GM03348 (cell line): ENCODE measurements at regions not wholly inside any gene's neighbourhood (a gene's known extent, or its start where the extent isn't known, plus 50 kb on each side); places are given as distances from the start of the nearest gene placed in this dataset.

Experiments
- DNase-seq: peaks from one replicate; pipeline ENCODE4 v3.0.0; 2012; ENCODE audit warnings: low spot score

DNA sequence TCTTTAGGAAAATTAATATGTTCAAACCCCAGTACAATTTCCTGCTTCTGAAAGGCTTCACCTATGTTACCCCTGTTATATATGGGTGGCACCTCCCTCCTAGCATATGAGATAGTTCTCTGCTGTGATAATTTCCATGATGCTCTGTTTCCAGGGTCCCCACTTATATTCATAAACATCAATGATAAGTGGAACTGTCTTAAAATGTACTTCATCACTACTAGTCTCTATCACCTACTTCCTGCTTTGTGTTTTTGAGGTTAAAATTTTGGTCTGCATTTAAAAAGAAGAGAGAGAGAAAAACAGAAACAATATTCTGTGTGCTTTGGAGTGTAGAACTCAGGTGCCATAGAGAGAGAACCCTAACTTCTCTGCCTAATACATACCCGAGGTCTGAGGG lies 234.7 kb downstream of the HTR1A start:
- no peak for DNase-seq

DNA sequence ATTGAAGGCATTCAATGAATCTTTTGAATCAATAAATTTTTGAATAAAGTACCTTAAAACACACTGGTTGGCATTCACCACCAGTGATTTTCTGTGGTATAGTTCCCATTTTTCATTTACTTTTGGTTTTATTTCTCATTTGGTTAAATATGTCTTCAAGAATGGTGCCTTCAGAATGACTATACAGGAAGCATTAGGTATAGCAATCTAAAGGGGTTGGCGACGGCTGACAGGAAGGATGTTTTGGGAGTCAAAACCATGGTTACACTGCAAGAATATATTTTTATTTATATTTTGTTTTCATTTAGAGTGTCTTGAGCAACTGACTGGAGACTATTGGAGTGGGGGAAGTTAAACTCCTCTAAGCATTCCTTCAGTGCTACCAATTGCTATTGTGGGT lies 235.7 kb downstream of the HTR1A start:
- no peak for DNase-seq

GRCh38 chr5:63719147-63719546 lies 243.1 kb downstream of the HTR1A start:
- DNase-seq = no peak

DNA sequence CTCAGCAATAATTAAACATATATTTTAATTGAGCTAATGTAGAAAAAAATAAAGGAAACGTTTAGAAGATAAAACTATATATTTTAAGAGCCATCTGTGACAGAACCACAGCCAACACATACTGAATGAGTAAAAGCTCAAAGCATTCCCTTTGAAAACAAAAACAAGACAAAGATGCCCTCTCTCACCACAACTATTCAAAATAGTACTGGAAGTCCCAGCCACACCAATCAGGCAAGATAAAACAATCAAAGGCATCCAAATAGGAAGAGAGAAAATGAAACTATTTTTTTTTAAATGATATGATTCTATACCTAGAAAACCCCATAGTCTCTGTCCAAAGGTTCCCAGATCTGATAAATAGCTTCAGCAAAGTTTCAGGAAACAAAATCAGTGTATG lies 262.0 kb downstream of the HTR1A start:
- no peak for DNase-seq

- no peak for DNase-seq
These were observed 264.4 kb downstream of the HTR1A start for GRCh38 chr5:63697811-63698210.

DNA sequence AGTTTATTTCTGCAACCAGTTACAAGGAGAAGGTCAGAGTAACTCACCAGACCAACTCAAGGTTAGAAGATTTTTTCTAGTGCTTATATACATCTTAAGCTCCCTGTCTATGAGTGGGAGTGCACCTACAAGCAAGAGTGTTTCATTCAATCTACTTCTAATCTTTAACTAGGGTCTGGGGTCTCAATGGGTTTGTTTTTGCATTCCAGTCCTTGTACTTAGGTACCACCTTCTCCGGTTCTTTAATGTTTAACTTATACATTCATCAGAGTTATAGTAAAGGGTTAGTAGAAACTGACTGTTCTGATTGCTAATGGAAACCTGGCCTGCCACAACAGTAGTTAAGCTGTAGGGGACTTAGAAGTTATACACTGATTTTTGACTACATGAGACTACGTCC lies 271.7 kb downstream of the HTR1A start:
- DNase-seq = no peak

GRCh38 chr5:63687854-63688516 lies 274.3 kb downstream of the HTR1A start:
- DNase-seq = no peak

DNA sequence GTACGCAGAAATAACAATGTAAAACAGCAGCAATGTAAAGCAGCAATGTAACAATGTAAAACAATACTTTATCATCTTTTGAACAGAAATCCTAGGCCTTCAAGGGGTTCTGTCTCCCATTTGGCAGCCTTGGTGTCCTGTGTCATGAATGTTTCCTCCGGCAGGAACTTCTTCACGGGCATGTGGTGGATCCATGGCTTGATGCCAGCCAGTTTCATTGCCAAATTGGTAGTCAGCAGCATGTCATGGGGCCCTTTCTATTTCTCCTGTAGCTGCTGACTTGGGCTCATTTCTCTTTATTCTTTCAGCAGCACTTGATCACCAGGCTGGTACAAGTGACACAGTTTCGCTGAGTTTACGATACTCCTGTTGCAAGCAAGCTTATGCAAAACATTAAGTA lies 275.3 kb downstream of the HTR1A start:
- DNase-seq = no peak

- no peak for DNase-seq
These were observed 276.1 kb downstream of the HTR1A start for GRCh38 chr5:63686181-63686580.

DNA sequence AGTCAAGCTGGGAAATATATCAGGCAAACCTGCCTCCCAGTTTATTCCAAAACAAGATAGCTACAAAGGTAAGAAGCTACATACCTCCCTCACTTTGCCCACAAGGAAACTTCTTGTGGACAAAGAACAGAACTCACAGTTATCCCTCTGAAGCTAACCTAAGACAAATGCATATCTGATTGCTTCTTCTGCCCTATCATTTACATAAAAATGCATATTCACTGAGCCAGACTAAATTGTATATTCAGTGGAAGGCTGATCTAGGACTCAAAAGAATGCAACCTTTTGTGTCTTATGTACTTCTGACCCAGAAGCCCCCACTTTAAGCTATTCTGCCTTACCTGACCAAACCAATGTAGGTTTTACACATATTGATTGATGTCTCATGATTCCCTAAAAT lies 276.8 kb downstream of the HTR1A start:
- no peak for DNase-seq

DNA sequence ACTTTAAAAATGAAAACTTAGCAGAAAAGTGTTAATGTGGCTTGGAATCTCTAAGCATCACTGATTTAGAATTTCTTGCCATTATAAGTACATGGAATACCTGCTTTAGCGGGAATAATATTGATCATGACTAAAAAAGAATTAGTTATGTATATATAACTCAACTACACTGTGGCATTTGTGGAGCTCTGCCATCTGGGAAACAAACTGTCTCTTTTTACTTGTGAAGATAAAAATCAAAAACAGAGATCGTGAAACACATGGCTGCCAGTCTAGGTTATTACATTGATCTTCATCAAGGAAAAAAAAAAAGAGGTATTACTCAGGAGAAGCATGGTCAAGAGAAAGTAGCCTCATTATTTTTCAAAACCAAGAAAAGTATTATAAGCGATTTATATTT lies 287.4 kb downstream of the HTR1A start:
- DNase-seq = no peak

GRCh38 chr5:63655043-63655442 lies 307.2 kb downstream of the HTR1A start:
- DNase-seq = no peak

DNA sequence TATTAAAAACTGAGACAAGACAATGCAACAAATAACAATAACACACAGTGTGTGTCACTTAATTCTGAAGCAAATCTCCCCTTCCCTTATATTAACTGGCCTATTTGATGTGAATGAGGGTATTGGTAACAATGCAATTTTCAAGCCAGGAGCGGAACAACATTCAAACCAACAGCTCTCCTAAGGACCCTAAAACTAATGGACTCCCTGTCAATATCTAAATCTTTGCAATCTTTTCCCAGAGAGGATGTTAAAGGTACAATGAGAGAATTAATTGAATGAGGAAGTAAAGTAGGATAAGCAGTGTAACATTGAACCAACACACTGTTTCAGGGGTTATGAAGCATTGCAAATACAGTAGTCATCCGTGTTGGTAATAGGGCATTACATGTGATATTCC lies 311.7 kb downstream of the HTR1A start:
- DNase-seq = no peak

DNA sequence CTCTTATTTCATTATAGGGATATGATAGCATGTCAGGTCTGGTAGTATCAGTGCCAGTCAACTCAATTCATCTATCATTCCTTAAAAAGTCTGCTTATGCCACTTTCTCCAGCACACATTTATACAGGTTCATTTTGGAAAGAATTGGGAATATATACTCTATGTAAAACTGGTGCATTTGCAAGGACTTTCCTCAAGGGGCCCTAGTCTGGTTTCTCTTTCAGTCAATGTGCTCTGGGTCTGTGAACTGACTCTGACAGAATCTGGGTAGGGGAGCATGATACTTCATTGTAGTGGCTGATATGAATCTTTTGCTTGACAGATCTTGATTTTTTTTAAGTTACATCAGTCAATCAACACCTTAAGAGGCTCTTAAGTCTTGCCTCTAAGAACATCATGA lies 313.9 kb downstream of the HTR1A start:
- no peak for DNase-seq

GRCh38 chr5:63629951-63630630 lies 332.2 kb downstream of the HTR1A start:
- DNase-seq = no peak

- DNase-seq = no peak
These were observed 348.8 kb downstream of the HTR1A start for GRCh38 chr5:63613442-63613841.

- DNase-seq = no peak
These were observed 358.2 kb downstream of the HTR1A start for GRCh38 chr5:63603996-63604395.

DNA sequence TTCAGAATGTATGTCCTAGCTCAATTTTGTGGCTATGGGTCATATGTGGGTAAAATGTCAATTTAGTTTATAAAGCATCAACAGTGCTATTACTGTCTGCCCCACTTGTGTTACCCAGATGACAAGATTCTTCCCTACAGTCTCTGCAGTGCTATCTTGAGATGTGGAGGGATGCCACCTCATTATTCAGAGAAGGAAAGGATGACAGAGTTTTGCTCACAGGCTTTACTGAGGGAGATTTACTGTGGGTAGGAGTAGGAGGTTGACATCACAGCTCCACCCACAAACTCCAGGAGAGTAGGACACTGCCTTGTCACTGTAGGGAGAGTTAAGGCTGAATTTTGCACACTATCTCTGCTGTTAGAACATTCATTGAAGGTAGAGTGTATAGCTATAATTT lies 359.3 kb downstream of the HTR1A start:
- no peak for DNase-seq

DNA sequence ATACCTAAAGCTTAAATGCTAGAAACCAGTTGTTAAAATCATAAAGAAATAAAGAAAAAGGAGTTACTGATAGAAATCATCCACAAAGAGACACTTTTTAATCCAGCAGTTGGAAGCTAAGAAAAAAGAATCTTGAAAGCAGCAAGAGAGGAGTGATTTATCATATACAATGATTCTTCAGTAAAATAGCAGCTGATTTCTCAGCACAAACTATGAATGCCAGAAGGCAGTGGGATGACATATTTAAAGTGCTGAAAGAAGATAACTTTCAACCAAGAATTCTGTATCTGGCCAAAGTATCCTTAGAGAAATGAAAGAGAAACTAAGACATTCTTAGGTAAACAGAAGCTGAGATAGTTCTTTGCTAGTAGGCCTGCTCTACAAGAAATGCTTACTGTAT lies 366.0 kb downstream of the HTR1A start:
- no peak for DNase-seq

DNA sequence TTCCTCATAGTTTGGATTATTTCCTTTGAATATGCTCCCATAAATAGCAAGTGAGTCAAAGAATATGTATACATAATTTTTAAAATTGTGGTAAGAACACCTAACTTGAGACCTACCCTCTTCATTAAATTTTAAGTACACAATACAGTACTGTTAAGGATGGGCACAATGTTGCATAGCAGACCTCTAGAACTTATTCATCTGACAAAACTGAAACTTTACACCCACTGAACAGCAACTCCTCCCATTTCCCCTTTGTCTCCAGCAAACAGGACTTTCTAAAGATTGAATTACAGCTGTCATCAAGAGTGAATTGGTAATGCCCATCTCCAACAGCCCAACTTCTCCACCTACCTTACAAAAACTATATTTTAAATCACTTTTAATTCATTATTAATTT lies 388.9 kb downstream of the HTR1A start:
- no peak for DNase-seq

DNA sequence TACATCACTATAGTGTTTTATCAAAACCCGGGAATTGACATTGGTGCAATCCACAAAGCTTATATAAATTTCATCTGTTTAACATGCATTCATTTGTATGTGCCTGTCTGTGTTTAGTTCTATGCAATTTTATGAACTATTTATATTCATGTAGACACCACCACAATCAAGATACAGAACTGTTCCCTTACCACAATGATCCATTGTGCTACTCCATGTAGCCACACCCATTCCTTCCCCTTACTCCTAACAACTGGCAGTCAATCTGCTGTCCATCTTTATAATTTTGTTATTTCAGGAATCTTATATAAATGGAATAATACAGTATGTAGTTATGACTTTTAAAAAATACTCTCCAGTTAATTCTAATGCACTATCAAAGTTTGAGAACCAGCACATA lies 389.5 kb downstream of the HTR1A start:
- no peak for DNase-seq

DNA sequence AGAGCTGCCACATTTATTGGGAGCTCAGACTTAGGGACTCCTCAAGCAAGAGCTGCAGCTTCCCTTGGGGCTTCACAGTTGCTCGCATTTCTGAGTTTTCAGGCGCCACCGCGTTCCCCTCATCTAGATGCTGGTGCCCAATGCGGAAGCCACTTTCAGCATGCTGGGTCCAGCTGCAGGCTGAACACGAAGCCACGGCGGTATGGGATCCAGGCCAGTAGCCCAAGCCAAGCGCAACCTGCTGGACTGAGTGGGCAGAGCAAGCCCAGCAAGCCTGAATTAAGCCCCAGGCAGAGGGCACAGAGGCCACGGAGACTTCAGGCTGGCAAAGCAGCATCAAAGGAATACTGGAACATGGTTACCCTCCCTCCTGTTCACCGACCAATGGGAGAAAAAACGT lies 391.5 kb downstream of the HTR1A start:
- no peak for DNase-seq

- no peak for DNase-seq
These were observed 397.5 kb downstream of the HTR1A start for GRCh38 chr5:63564789-63565188.
